Body of pancreas (tissue), 4 donors: ENCODE measurements at regions not wholly inside any gene's neighbourhood (a gene's known extent, or its start where the extent isn't known, plus 50 kb on each side); places are given as distances from the start of the nearest gene placed in this dataset.
"Not testable (repeated sequence)": the region's sequence is repeated elsewhere in the genome, so short reads cannot be mapped to it uniquely, and the experiment has no call there.

Experiments used
- POLR2A ChIP-seq, 3 donors: fragments of 450-650 bp; IDR thresholded peaks; one replicate each; pipeline ENCODE4 v1.6.1; 2016; ENCODE audit warnings: antibody characterized with exemption in 3 of 3, mild to moderate bottlenecking in 2 of 3
- TF ChIP-seq, protein P1 (sequence below), 7 experiments: fragments of 450-650 bp in 4 of 7; fragments of 200-600 bp in 3 of 7; sonication (generic) in 3 of 7; IDR thresholded peaks; one replicate each; pipeline ENCODE4 v1.5.1; 2016 to 2019; ENCODE audit warnings: antibody characterized with exemption in 7 of 7

DNA sequence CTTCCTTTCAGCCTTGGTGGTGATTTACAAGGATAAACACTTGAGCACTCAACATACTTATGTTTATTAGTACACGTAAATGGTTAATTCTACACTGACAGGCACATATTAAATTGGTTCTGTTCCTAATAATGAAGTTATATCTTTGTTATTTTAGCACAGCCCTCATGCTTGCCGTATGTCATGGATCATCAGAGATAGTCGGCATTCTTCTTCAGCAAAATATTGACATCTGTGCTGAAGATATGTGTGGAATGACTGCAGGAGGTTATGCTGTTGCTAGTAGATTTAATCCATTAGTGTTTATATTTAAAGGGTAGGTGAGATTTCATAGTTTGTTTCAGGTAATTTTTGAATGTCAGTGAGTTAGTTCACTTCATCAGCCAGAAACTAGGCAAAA is 73.0 kb upstream of the ACBD5 start:
- TF ChIP-seq, protein P1, sequence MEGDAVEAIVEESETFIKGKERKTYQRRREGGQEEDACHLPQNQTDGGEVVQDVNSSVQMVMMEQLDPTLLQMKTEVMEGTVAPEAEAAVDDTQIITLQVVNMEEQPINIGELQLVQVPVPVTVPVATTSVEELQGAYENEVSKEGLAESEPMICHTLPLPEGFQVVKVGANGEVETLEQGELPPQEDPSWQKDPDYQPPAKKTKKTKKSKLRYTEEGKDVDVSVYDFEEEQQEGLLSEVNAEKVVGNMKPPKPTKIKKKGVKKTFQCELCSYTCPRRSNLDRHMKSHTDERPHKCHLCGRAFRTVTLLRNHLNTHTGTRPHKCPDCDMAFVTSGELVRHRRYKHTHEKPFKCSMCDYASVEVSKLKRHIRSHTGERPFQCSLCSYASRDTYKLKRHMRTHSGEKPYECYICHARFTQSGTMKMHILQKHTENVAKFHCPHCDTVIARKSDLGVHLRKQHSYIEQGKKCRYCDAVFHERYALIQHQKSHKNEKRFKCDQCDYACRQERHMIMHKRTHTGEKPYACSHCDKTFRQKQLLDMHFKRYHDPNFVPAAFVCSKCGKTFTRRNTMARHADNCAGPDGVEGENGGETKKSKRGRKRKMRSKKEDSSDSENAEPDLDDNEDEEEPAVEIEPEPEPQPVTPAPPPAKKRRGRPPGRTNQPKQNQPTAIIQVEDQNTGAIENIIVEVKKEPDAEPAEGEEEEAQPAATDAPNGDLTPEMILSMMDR (IDR thresholded peaks at IDR 0.05): not testable (repeated sequence)
- TF ChIP-seq POLR2A (IDR thresholded peaks at IDR 0.05): not testable (repeated sequence)
